ENCODE measurements at regions not wholly inside any gene's neighbourhood (a gene's known extent, or its start where the extent isn't known, plus 50 kb on each side); places are given as distances from the start of the nearest gene placed in this dataset.

DNA sequence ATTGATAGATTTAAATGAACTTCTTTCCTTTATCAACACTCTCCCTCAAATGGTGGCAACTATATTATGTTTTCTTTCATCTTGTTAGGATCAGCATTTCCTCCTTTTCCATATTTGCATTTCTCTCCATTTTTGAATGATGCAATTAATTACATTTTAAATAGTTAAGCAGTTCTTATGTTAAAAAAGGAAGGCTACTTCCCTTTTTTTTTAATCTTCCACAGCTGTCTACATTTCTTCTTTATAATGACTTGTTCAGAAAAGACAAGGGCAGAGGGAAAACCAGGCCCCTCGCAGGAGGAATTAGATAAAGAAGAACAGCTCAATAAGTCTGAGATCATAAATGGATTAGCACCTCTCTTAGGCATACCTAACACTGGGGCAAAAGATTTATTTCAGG lies 208.9 kb downstream of the ARL4A start:
- TF ChIP-seq, protein P1, sequence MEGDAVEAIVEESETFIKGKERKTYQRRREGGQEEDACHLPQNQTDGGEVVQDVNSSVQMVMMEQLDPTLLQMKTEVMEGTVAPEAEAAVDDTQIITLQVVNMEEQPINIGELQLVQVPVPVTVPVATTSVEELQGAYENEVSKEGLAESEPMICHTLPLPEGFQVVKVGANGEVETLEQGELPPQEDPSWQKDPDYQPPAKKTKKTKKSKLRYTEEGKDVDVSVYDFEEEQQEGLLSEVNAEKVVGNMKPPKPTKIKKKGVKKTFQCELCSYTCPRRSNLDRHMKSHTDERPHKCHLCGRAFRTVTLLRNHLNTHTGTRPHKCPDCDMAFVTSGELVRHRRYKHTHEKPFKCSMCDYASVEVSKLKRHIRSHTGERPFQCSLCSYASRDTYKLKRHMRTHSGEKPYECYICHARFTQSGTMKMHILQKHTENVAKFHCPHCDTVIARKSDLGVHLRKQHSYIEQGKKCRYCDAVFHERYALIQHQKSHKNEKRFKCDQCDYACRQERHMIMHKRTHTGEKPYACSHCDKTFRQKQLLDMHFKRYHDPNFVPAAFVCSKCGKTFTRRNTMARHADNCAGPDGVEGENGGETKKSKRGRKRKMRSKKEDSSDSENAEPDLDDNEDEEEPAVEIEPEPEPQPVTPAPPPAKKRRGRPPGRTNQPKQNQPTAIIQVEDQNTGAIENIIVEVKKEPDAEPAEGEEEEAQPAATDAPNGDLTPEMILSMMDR (IDR thresholded peaks at IDR 0.05; ENCODE audit: low read length, missing control alignments), result no peak
- no peak for DNase-seq (ENCODE audit: low read depth)
- no peak overlapping the region for H3K4me3 ChIP-seq (replicated peaks; ENCODE audit: low read depth, low read length)

DNA sequence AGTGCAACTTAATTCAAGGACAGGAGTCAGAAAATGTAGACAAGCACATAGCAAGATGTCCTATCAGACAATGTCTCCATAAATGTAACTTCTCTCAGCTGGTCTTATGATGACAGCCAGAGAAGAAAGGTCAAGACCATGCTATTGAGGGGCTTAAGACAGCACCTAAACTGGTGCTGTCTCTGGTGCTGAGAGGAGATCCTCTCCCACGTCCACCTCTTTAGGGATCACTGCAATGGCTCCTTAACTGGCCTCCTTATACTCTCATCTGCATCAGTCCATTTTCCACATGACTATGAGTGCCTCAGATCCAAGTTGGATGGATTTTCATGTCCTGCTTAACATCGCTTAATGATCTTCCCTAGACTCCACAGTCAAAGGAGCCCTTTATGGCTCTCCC lies 210.6 kb downstream of the ARL4A start:
- H3K4me3 ChIP-seq (replicated peaks; ENCODE audit: low read depth, low read length), result no peak overlapping the region
- TF ChIP-seq, protein P1 (IDR thresholded peaks at IDR 0.05; ENCODE audit: low read length, missing control alignments), result no peak
- no peak for DNase-seq (ENCODE audit: low read depth)

DNA sequence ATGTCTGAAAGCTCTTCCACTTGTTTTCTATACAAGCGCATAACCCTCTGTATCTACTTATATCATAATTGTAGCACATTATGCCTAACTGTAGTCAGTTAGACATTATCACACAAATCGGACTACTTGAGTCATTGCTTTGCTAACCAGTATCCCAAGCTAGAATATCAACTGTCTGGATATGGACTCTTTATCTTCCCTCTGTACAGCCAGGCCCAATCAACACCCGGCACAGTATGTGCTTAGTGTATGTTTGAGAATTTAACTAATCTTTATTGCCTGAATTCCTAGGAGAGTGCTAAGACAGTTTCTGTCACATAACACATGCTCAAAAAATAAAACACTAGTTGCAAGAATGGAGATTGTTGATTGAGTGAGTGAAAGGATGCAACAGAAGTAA lies 211.2 kb downstream of the ARL4A start:
- no peak for DNase-seq (ENCODE audit: low read depth)
- no peak overlapping the region for H3K4me3 ChIP-seq (replicated peaks; ENCODE audit: low read depth, low read length)
- TF ChIP-seq, protein P1 (IDR thresholded peaks at IDR 0.05; ENCODE audit: low read length, missing control alignments), result no peak

DNA sequence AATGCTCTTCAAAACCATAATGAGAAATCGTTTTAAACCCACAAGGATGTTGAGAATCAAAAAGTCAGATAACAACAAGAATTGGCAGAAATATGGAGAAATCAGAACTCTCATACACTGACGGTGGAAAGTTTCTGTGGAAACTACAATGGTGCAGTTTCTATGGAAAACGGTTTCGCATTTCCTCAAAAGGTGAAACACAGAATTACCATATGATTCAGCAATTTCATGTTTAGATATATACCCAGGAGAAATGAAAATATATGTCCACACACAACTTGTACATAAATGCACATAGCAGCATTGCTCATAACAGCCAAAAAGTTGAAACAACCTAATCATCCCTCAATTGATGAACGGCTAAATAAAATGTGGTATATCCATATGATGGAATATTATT lies 218.2 kb downstream of the ARL4A start:
- TF ChIP-seq, protein P1 (IDR thresholded peaks at IDR 0.05; ENCODE audit: low read length, missing control alignments), result no peak

DNA sequence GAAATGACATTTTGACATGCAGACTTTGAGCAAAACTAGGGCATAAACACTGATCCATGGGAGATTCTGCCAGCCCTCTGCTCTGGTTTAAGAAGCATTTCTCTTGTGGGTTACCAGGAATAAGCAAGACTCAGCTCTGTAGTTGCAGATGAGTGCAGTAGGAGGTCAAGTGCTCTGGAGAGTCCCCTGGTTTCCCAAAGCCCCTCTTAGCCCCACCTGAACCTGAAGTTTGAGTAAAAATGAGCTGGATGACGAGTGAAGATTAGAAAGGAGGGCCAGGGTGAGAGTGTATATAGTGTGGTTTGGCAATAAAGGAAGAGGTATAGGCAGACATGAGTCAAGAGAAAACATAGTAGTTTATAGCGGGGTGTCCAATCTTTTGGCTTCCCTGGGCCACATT lies 220.3 kb downstream of the ARL4A start:
- TF ChIP-seq, protein P1 (IDR thresholded peaks at IDR 0.05; ENCODE audit: low read length, missing control alignments), result no peak
- no peak overlapping the region for H3K4me3 ChIP-seq (replicated peaks; ENCODE audit: low read depth, low read length)
- no peak for DNase-seq (ENCODE audit: low read depth)

More for the DNA sequence above, 218.2 kb downstream of the ARL4A start:
- no peak for DNase-seq (ENCODE audit: low read depth)
- H3K4me3 ChIP-seq (replicated peaks; ENCODE audit: low read depth, low read length), result no peak overlapping the region

DNA sequence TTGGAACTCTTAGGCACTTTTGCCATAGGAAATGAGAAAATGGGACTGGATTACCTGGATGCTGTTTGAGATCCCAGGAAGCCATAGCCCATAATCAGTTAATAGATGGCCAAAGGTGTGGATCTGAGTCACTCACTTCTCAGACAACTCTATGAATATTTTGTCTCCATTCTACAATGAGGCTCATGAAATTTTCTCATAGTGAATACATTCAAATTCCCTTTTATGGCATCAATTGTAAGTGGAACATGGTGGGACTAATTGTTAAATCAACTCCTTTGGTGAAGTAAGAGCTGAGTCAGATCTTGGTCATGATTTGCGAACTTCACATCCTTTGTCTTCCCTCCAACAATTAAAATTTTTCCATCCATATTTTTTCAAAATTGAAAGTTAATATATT lies 222.1 kb downstream of the ARL4A start:
- TF ChIP-seq, protein P1 (IDR thresholded peaks at IDR 0.05; ENCODE audit: low read length, missing control alignments), result no peak
- H3K4me3 ChIP-seq (replicated peaks; ENCODE audit: low read depth, low read length), result no peak overlapping the region
- DNase-seq (ENCODE audit: low read depth), result no peak

DNA sequence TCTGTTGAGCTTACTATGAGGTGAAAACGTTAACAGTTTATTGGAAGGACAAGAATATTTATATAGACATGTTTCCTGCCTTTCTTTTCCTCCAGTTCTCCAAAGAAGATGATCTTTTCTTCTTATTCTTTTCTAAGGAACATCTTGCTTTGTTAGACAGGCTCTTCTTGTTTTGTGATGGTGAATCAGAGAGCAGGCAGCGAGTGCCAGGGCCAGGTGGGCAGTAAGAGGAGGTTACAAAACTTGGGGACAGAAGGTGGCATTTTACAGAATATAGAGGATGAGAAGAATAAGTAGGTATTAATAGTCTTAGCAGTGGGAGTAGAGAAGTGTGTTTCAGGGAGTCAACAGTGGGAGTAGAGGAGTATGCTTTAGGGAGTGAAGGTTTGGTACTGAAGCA lies 223.6 kb downstream of the ARL4A start:
- no peak for DNase-seq (ENCODE audit: low read depth)
- no peak overlapping the region for H3K4me3 ChIP-seq (replicated peaks; ENCODE audit: low read depth, low read length)
- TF ChIP-seq, protein P1 (IDR thresholded peaks at IDR 0.05; ENCODE audit: low read length, missing control alignments), result no peak
